Ishikawa (cell line): ENCODE measurements at regions not wholly inside any gene's neighbourhood (a gene's known extent, or its start where the extent isn't known, plus 50 kb on each side); places are given as distances from the start of the nearest gene placed in this dataset.

Experiments
- CEBPB ChIP-seq: IDR thresholded peaks from 2 replicates; pipeline ENCODE4 v1.6.1; 2012
- CREB1 ChIP-seq: IDR thresholded peaks from 2 replicates; pipeline ENCODE4 v1.6.1; 2012; ENCODE audit warnings: low read depth
- EGR1 ChIP-seq: IDR thresholded peaks from 2 replicates; pipeline ENCODE4 v1.6.1; 2012
- EP300 ChIP-seq: IDR thresholded peaks from 2 replicates; pipeline ENCODE4 v1.6.1; 2012; ENCODE audit warnings: borderline replicate concordance
- FOXM1 ChIP-seq: IDR thresholded peaks from 2 replicates; pipeline ENCODE4 v1.6.1; 2012; ENCODE audit warnings: low read depth, borderline replicate concordance
- RAD21 ChIP-seq: IDR thresholded peaks from 2 replicates; pipeline ENCODE4 v1.6.1; 2012; ENCODE audit warnings: low read depth
- TAF1 ChIP-seq: IDR thresholded peaks from 2 replicates; pipeline ENCODE4 v1.6.1; 2012; ENCODE audit warnings: low read depth, mild to moderate bottlenecking
- TCF12 ChIP-seq: IDR thresholded peaks from 2 replicates; pipeline ENCODE4 v1.6.1; 2012; ENCODE audit warnings: low read depth
- TEAD4 ChIP-seq: IDR thresholded peaks from 2 replicates; pipeline ENCODE4 v1.6.1; 2012
- USF1 ChIP-seq: IDR thresholded peaks from 2 replicates; pipeline ENCODE4 v1.6.1; 2012
- YY1 ChIP-seq: IDR thresholded peaks from 2 replicates; pipeline ENCODE4 v1.6.1; 2012; ENCODE audit warnings: low read depth
- ZBTB7A ChIP-seq: IDR thresholded peaks from 2 replicates; pipeline ENCODE4 v1.6.1; 2012; ENCODE audit warnings: low read depth
- TF ChIP-seq, protein P1 (sequence below): IDR thresholded peaks from 2 replicates; pipeline ENCODE4 v1.6.1; 2012; ENCODE audit warnings: low read depth, mild to moderate bottlenecking
- TF ChIP-seq, protein P2 (sequence below): IDR thresholded peaks from 2 replicates; pipeline ENCODE4 v1.6.1; 2012

DNA sequence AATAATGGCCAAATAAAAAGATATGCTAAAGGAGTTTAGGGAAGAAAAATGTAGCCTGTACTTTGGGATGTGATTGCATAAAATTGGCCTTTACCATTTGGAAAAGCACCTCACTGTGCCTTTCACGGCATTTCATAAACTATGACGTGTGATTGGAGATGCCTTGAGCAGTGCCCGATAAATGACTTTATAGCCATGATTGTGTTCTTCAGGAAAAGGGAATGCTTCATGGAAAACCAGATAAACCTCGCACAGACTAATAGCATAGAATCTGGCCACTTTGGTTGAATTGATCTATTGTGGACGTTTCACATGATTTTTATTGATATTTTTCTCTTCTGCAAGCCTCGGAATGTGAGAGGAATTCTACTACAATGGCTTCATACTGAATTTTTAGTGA is 502.0 kb upstream of the MKI67 start:
- TF ChIP-seq TAF1 = no peak
- TF ChIP-seq, protein P1, sequence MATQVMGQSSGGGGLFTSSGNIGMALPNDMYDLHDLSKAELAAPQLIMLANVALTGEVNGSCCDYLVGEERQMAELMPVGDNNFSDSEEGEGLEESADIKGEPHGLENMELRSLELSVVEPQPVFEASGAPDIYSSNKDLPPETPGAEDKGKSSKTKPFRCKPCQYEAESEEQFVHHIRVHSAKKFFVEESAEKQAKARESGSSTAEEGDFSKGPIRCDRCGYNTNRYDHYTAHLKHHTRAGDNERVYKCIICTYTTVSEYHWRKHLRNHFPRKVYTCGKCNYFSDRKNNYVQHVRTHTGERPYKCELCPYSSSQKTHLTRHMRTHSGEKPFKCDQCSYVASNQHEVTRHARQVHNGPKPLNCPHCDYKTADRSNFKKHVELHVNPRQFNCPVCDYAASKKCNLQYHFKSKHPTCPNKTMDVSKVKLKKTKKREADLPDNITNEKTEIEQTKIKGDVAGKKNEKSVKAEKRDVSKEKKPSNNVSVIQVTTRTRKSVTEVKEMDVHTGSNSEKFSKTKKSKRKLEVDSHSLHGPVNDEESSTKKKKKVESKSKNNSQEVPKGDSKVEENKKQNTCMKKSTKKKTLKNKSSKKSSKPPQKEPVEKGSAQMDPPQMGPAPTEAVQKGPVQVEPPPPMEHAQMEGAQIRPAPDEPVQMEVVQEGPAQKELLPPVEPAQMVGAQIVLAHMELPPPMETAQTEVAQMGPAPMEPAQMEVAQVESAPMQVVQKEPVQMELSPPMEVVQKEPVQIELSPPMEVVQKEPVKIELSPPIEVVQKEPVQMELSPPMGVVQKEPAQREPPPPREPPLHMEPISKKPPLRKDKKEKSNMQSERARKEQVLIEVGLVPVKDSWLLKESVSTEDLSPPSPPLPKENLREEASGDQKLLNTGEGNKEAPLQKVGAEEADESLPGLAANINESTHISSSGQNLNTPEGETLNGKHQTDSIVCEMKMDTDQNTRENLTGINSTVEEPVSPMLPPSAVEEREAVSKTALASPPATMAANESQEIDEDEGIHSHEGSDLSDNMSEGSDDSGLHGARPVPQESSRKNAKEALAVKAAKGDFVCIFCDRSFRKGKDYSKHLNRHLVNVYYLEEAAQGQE = no peak
- no peak for TF ChIP-seq FOXM1
- no peak for TF ChIP-seq TEAD4
- TF ChIP-seq EP300 = no peak
- no peak for TF ChIP-seq CREB1
- TF ChIP-seq, protein P2, sequence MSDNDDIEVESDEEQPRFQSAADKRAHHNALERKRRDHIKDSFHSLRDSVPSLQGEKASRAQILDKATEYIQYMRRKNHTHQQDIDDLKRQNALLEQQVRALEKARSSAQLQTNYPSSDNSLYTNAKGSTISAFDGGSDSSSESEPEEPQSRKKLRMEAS = no peak
- no peak for TF ChIP-seq ZBTB7A
- no peak for TF ChIP-seq RAD21
- TF ChIP-seq TCF12 = no peak
- no peak for TF ChIP-seq USF1
- no peak for TF ChIP-seq YY1
- no peak for TF ChIP-seq CEBPB
- TF ChIP-seq EGR1 = no peak
